ENCODE measurements at regions not wholly inside any gene's neighbourhood (a gene's known extent, or its start where the extent isn't known, plus 50 kb on each side); places are given as distances from the start of the nearest gene placed in this dataset.

DNA sequence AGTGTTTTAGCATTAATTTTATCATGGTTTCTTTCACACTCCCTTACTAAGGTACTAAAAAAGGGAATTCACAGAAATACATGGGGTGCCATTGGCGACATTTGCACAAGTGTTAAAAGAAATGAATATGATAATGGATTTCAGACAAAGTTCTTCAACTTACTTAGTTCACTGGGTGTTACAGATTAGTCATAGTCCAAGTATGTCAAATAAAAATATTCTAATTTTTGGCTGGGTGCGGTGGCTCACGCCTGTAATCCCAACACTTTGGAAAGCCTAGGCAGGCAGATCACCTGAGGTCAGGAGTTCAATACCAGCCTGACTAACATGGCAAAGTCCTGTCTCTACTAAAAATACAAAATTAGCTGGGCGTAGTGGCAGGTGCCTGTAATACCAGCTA lies 286.1 kb upstream of the TFAP2D start:
- no peaks in the 10 kb centered on the region for H3K9me3 ChIP-seq
- DNase-seq, result no peak
- H3K4me3 ChIP-seq, result no peak overlapping the region
- H3K4me1 ChIP-seq, result no peaks in the 10 kb centered on the region
- TF ChIP-seq POLR2A (IDR thresholded peaks at IDR 0.05), result no peak
- TF ChIP-seq, protein P1, sequence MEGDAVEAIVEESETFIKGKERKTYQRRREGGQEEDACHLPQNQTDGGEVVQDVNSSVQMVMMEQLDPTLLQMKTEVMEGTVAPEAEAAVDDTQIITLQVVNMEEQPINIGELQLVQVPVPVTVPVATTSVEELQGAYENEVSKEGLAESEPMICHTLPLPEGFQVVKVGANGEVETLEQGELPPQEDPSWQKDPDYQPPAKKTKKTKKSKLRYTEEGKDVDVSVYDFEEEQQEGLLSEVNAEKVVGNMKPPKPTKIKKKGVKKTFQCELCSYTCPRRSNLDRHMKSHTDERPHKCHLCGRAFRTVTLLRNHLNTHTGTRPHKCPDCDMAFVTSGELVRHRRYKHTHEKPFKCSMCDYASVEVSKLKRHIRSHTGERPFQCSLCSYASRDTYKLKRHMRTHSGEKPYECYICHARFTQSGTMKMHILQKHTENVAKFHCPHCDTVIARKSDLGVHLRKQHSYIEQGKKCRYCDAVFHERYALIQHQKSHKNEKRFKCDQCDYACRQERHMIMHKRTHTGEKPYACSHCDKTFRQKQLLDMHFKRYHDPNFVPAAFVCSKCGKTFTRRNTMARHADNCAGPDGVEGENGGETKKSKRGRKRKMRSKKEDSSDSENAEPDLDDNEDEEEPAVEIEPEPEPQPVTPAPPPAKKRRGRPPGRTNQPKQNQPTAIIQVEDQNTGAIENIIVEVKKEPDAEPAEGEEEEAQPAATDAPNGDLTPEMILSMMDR (IDR thresholded peaks at IDR 0.05), result no peak
- intact Hi-C loops (cut with DNase I), result no loop called here
- no peaks in the 10 kb centered on the region for H3K36me3 ChIP-seq
- no peaks in the 10 kb centered on the region for H3K27me3 ChIP-seq
- no peak overlapping the region for H3K27ac ChIP-seq
- WGBS, 2 donors, result 70 to 85% methylated on average over 4 of the region's 4 CpGs

DNA sequence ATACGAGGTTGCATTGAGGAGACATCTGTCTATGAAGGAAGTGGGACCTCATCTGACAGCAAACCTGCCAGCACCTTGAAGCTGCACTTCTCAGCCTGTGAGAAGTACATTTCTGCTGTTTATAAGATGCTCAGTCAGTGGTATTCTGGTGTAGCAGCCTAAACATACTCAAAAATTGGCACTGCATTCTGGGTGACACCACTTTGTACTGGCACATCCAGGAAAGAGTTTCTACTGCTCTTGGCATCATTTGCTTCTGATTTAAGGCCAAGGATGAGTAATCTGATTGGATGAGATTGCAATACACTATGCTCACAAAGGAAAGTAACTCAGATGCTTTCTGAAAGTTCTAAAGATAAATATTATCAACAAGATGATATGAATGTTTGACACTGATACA lies 275.4 kb upstream of the TFAP2D start:
- Histone ChIP-seq H3K9me3 (no peaks in the 10 kb centered on the region), H3K4me1 (no peaks in the 10 kb centered on the region), H3K36me3 (no peaks in the 10 kb centered on the region), H3K4me3 (no peak overlapping the region), H3K27me3 (no peaks in the 10 kb centered on the region), H3K27ac (no peak overlapping the region)
- 62 to 100% methylated on average over 1 of the region's 1 CpG for WGBS, 2 donors
- TF ChIP-seq, protein P1 (IDR thresholded peaks at IDR 0.05), result no peak
- no peak for TF ChIP-seq POLR2A (IDR thresholded peaks at IDR 0.05)
- intact Hi-C loops (cut with DNase I), result no loop called here
- no peak for DNase-seq

DNA sequence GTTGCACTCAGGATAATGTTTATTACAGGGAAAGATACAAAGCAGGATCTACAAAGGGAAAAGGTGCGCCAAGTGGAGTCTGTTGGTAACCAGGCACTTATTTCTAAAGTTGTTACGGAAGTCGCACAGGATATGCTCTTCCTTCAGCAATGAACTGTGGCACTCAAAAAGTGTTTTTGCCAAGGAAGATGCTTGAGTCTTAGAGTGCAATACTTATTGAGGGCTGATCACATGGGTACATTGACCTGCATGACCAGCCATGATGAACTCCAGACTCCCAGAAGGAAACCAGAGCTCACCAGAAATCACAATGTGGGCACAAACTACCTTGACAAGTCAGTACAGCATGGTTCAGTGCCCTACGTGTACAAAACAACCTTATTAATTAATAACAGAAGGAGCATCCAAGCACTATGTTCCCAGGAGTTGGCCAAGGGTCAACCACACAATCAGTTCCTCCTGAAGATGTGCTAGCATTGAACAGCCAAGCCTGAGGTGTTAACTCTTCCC lies 270.7 kb upstream of the TFAP2D start:
- no peak overlapping the region for H3K27ac ChIP-seq
- DNase-seq, result no peak
- H3K9me3 ChIP-seq, result no peaks in the 10 kb centered on the region
- no peak overlapping the region for H3K4me3 ChIP-seq
- WGBS, 2 donors, result 87 to 89% methylated on average over 4 of the region's 4 CpGs
- intact Hi-C loops (cut with DNase I), result no loop called here
- TF ChIP-seq, protein P1 (IDR thresholded peaks at IDR 0.05), result no peak
- TF ChIP-seq POLR2A (IDR thresholded peaks at IDR 0.05), result no peak
- no peaks in the 10 kb centered on the region for H3K27me3 ChIP-seq
- no peaks in the 10 kb centered on the region for H3K4me1 ChIP-seq
- H3K36me3 ChIP-seq, result no peaks in the 10 kb centered on the region

DNA sequence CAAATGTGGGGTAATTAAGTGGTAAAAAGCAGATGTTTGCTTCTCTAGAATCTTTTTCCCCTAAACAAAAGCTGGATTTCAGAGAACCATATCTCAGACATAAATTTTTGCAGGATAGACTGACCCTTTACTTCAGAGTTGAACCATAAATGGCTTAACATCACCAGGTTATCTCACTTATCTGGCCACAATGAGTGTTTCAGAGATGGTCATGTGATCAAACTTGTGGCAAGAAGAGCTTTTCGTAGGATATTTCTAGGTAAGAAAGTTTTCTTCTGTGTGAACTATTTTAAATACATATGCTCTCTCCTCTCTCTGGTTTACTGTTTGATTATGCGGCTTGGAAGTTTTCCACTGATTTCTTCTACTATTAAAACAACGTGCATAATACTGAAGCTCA lies 270.2 kb upstream of the TFAP2D start:
- DNase-seq, result no peak
- Histone ChIP-seq H3K27ac (no peak overlapping the region), H3K27me3 (no peaks in the 10 kb centered on the region), H3K4me1 (no peaks in the 10 kb centered on the region), H3K4me3 (no peak overlapping the region), H3K36me3 (no peaks in the 10 kb centered on the region), H3K9me3 (no peaks in the 10 kb centered on the region)
- 77 to 89% methylated on average over 3 of the region's 3 CpGs for WGBS, 2 donors
- intact Hi-C loops (cut with DNase I), result no loop called here
- TF ChIP-seq, protein P1 (IDR thresholded peaks at IDR 0.05), result no peak
- no peak for TF ChIP-seq POLR2A (IDR thresholded peaks at IDR 0.05)

DNA sequence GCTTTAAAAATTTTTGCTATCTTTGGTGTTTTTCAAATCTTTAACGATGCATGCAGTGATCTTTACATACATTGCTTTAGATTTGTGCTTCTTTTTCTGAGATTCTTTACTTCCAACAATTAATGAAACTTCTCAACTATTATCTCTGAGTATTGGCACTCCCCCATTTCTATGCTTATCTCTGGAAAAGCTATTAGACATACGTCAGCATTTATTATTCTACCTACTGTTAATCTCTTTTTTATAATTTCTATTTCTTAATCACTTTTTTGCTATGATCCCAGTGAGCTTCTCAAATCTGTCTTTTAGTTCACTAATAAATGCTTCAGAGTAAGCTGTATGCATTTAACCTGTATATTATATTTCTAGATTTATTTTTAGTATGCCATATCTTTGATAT lies 264.2 kb upstream of the TFAP2D start:
- no peak overlapping the region for H3K27ac ChIP-seq
- H3K27me3 ChIP-seq, result no peaks in the 10 kb centered on the region
- 59 to 62% methylated on average over 2 of the region's 2 CpGs for WGBS, 2 donors
- H3K4me3 ChIP-seq, result no peak overlapping the region
- no peaks in the 10 kb centered on the region for H3K4me1 ChIP-seq
- no peaks in the 10 kb centered on the region for H3K36me3 ChIP-seq
- DNase-seq, result no peak
- intact Hi-C loops (cut with DNase I), result no loop called here
- H3K9me3 ChIP-seq, result no peaks in the 10 kb centered on the region
- TF ChIP-seq, protein P1 (IDR thresholded peaks at IDR 0.05), result no peak
- no peak for TF ChIP-seq POLR2A (IDR thresholded peaks at IDR 0.05)

Data from esophagus squamous epithelium (tissue), 5 donors.